A204.1 (cell line): ENCODE measurements at regions not wholly inside any gene's neighbourhood (a gene's known extent, or its start where the extent isn't known, plus 50 kb on each side); places are given as distances from the start of the nearest gene placed in this dataset.

ENCODE experiments used
- FAIRE-seq: peaks from 2 replicates; lab custom pipeline; 2012; peaks lifted over from hg19 to GRCh38; lab: Jason Lieb, UNC

DNA sequence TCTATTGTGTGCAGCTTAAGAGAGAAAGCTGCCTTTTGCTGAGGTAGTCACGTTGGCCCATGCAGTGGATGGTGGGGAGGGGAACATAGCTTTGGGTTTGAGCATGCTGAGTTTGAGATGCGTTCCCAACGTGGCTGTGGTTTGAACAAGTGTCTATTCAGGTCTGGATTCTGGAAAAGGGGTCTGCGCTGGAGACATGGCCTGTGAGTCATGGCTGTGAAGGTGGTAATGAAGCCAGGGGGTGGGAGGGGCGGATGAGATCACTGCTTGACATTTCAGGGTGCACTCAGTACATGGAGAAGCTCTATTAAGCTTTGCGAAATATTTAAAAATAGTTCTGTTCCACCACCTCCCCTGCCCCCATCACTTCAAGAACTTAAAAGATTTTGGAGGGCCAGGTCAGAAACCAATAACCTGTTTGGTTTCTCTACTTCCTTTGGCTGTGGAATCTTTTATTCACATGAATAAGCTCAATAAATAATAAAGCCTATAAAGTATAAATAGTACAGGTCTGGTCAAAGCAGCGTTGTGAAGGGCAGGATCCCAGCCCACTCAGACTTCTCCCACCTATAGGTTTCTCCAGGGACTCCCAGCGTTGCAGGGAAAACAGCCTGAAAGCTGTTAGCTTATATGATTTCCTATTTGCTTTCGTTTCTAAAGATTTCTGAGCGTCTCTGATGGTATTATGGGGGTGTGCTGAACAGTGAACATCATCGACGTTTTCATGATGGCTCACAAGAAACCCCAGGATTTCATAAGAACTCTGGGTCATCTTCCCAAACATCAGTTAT, 189.9 kb downstream of the NSG2 start:
- FAIRE-seq: no peak

GRCh38 chr5:174236070-174236469, 190.6 kb downstream of the NSG2 start:
- no peak for FAIRE-seq

GRCh38 chr5:174239718-174240117, 194.2 kb downstream of the NSG2 start:
- no peak for FAIRE-seq

- FAIRE-seq: no peak
These were observed 197.1 kb downstream of the NSG2 start for GRCh38 chr5:174242573-174242972.

DNA sequence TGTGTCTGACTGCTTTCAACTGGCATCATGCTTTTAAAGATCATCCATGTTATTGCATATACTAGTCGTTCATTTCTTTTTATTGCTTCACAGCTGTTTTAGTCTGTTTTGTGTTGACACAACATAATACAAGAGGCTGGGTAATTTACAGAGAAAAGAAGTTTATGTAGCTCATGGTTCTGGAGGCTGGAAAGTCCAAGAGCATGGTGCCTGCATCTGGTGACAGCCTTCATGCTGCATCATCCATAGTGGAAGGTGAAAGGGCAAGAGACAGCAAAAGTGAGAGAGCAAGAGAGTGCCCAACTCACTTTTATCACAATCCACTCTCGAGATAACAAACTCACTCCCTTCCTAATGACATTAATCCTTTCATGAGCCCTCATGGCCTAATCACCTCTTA, 198.4 kb downstream of the NSG2 start:
- FAIRE-seq: no peak

DNA sequence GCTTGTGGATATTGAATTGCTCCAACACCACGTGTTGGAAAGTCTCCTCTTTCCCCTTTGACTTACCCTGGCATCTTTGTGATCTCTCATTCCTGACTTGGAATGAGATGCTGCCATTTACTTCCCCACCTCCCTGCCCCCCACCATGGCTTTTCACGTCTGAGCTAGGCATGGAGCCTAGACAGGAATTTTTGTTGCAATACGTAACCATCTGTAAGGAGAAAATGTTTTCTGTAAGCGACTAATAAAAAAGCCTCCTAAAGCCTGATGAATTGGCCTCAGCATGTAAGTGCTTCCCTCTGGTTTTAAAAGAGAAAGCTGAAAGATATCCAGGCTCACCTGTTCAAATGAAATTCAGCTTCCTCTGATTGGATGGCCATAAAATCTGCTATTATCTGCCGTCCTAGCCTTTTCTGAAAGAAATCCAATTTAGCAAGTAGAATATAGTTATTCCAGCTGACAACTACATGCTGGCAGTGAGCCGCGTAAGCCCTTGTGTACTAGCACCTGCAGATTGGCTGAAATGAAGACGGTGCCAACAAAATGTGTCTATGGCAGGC, 200.1 kb downstream of the NSG2 start:
- FAIRE-seq: no peak

- FAIRE-seq: no peak
These were observed 201.2 kb downstream of the NSG2 start for GRCh38 chr5:174246743-174247142.

DNA sequence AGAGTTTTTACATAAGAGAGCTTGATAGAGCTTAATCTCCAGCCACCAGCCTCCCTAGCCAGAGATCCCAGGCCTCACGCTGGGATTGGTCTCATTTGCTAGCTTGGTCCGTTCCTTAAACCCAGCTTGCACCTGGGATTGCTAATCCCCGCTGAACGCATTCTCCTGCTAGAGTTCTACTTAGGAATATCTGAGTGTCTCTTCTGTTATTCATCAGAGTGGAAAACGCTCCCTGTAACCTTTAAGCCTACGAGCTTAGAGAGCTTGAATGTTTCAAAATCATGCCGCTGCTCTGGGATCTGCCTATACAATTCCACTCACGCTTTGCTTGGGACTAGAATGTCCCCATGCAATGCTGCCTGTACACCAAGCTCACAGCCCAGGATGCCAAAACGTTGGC, 201.8 kb downstream of the NSG2 start:
- FAIRE-seq: no peak

DNA sequence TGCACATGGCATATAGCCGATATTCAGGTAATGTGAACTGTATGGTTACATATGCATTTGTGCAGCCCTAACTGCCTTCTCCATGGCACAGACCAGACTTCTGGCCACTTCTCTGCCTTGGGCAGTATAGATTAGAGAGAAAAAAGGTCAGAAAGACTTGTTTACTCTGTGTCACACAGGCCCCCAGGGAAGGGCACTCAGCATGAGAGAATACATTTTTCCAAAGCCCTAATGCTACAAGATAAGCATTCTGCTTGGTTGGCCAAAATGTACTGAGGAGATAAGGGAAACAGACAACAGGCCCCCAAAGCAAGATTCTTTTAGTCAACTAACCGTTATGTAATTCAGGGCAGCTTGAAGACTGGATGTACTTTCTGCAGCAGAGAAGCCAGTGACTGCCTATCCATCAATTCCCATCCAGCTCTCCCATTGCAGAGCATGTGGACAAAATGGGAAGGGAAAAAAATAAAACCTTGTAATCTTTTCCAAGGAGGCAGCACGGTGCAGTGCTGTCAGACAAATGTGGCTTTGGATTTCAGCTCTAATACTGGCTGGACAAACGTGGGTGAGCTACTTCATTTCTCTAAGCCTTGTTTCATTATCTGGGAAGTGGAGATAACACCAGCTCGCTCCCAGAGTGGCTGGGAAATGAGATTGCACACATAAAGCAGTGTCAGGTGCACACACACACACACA, 205.9 kb downstream of the NSG2 start:
- FAIRE-seq: no peak

DNA sequence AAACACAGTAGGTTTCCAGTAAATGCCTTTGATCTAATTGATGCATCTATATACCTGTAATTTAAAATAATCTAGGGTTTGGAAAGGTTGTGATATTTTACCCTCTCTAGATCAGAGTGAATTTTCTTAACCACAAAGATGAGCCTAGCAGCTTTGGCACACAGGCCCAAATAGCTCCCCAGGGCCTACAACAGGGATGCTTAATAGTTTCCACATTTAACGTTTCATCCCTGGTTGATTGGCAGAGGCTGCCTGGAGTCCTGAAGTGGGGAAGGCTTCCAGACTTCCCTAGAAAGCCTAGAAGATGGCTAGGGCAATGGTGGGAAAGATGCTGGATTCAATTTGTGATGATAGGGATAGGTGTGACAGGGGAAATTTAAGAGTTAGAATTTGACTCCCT, 206.6 kb downstream of the NSG2 start:
- no peak for FAIRE-seq

DNA sequence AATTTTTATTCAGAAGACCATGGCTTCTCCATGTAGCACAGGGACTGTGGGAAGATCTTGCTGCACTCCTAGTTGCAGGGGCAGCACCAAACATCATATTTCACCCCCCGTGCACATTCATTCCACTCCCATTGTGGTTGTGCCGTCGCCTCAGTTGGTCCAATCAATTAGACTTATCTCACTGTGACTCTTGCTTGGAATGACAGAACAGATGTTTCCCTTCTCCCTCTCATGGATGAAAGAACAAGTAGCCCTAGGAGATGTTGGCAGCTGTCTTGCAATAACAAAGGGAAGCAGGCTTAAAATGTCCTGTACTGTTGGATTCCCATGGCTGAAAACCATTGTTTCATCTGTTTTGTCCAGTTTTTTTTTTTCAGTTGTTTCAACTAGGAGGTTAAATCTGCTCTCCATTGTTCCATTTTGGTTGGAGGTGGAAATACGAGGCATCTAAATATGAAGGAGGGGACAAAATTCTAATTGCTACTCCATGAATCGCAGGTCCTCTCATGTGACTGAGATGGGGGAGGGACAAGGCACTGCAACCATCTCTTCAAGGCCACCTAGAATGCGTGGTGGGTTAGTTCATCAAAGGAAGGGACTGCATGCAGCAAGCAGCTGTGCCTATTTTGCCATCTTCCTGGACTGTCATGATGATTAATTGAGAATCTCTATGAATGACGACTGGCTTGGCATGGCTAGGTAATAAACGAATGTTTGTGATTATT, 214.4 kb downstream of the NSG2 start:
- FAIRE-seq: no peak

- FAIRE-seq: no peak
These were observed 225.8 kb downstream of the NSG2 start for GRCh38 chr5:174271316-174271715.

- no peak for FAIRE-seq
These were observed 227.2 kb downstream of the NSG2 start for GRCh38 chr5:174272671-174273070.

DNA sequence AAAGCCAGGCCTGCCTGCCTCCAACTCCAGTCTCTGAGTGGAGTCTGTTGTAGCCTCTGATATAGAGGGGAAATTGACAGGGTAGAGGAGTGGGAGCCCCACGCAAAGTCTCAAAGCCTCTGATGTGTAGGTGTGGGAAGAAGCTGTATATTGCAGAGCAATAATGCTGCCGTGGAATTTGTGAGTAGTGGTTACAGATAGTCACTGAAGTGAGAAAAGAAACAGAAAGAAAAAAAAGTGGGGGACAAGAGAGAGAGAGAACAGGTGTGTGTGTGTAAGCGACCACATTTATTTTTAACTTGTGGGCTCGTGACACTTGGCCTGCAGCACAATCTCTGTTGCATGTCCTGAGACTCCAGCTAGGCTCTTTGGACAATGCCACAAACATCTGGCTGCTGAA, 227.8 kb downstream of the NSG2 start:
- FAIRE-seq: no peak

GRCh38 chr5:174275959-174276358, 230.5 kb downstream of the NSG2 start:
- no peak for FAIRE-seq

- no peak for FAIRE-seq
These were observed 235.7 kb downstream of the NSG2 start for GRCh38 chr5:174281089-174281760.

DNA sequence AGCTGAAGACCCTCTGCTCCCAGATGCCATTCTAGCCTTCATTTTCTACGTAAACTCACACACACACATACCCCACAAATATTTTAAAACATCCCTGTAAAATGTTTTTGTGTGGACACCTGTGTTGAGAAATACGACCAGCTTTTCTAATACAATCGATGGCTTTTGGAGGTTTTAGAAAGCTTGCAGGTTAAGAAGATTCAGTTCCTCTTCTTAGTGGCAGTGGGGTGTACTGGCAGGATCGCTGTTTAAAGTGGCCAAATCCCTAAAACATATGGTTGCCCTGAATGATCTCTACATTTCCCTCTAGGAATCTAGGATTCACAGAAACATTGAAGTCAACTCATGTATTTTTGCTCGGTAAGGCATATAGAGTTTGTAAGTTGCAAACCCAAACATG, 236.3 kb downstream of the NSG2 start:
- no peak for FAIRE-seq

DNA sequence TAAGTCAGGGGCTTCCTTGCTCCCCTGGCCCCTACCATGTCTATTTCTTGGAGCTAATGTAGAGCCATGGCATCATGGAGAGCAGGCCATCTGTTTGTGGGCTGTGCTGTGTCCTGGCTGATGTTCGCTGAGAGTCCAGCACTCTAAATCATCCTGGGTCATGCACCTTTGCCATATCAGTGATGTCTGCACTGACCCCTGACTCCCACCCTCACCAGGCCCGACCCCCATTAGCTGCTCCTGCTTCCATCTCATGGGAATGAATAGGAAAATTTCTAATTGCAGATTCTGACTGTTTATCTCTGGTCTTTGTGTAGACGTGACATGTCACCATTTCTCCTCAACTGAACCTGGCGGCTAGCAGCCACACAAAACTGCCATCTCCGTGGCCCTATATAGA, 236.9 kb downstream of the NSG2 start:
- no peak for FAIRE-seq

- FAIRE-seq: no peak
These were observed 237.9 kb downstream of the NSG2 start for GRCh38 chr5:174283211-174284005.

DNA sequence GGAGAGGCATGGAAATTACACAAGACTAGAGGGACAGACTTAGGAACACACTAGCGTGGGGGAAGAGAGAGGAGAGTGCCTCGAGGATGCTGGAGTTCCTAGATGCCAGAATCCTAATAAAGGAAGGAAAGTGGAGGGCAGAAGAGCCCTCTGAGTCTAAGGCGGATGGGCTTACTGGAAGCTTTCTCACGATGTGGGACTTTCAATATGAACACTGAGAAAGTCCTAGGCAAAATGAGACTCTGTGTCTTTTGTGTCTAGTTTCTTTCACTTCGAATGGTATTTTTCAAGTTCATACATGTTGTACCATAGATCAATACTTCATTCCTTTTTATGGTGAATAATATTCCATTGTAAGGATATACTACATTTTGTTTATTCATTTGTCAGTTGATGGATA, 239.4 kb downstream of the NSG2 start:
- no peak for FAIRE-seq

GRCh38 chr5:174287761-174288160, 242.3 kb downstream of the NSG2 start:
- FAIRE-seq: no peak

GRCh38 chr5:174288439-174288838, 242.9 kb downstream of the NSG2 start:
- FAIRE-seq: no peak
